Progenitor cell of endocrine pancreas (in vitro differentiated cells): ENCODE measurements at regions not wholly inside any gene's neighbourhood (a gene's known extent, or its start where the extent isn't known, plus 50 kb on each side); places are given as distances from the start of the nearest gene placed in this dataset.

Experiments
- DNase-seq: peaks from one replicate; pipeline ENCODE4 v3.0.0; 2021; ENCODE audit warnings: low spot score; ENCODE audit not compliant: unreplicated experiment
- H3K27ac Mint-ChIP-seq: 2 replicates; pipeline ENCODE4 v1.8.0; 2021; ENCODE audit warnings: mild to moderate bottlenecking, moderate library complexity, mixed read lengths
- H3K27me3 Mint-ChIP-seq: 2 replicates; pipeline ENCODE4 v1.8.0; 2021; ENCODE audit warnings: mixed read lengths
- H3K36me3 Mint-ChIP-seq: 2 replicates; pipeline ENCODE4 v1.8.0; 2022; ENCODE audit warnings: mixed read lengths; ENCODE audit not compliant: insufficient read depth
- H3K4me1 Mint-ChIP-seq: 2 replicates; pipeline ENCODE4 v1.8.0; 2021; ENCODE audit warnings: low read depth, mixed read lengths
- H3K4me3 Mint-ChIP-seq: 2 replicates; pipeline ENCODE4 v1.8.0; 2021; ENCODE audit warnings: low read depth, mild to moderate bottlenecking, moderate library complexity, mixed read lengths
- H3K9me3 Mint-ChIP-seq: 2 replicates; pipeline ENCODE4 v1.8.0; 2021; ENCODE audit warnings: low read depth, mixed read lengths
- CTCF ChIP-seq: fragments of 200-600 bp; sonication (generic); IDR thresholded peaks from one replicate; pipeline ENCODE4 v1.5.0; 2021; ENCODE audit warnings: antibody characterized with exemption, mild to moderate bottlenecking; ENCODE audit not compliant: unreplicated experiment

- Mint-ChIP-seq H3K36me3 (no peaks in the 10 kb centered on the region), H3K4me3 (no peak overlapping the region), H3K9me3 (peaks cover 4% of the 10 kb centered on the region), H3K27ac (no peak overlapping the region), H3K4me1 (peaks cover 3% of the 10 kb centered on the region), H3K27me3 (no peaks in the 10 kb centered on the region)
- TF ChIP-seq CTCF = no peak
- no peak for DNase-seq
Observed at GRCh38 chr5:103612545-103612944, 50.0 kb upstream of the NUDT12 start.
